ENCODE measurements at regions not wholly inside any gene's neighbourhood (a gene's known extent, or its start where the extent isn't known, plus 50 kb on each side); places are given as distances from the start of the nearest gene placed in this dataset.

DNA sequence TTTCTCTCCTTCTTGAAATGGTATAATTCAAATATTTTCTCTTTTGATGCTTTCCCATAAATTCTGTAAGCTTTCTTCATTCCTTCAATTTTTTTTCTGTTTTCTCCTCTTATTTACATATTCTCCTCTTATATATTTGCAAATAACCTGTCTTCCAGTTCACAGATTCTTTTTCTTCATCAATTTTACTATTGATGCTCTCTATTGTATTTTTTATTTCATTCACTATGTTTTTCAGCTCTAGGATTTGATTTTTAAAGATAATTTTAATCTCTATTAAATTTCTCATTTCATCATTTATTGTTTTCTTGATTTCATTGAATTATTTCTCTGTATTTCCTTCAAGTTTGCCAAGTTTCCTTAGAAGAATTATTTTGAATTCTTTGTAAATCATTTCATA lies 54.0 kb upstream of the PRPS1L1 start:
- Histone ChIP-seq H3K4me1 (ENCODE audit: control insufficient read depth, insufficient read depth, low read length) (peaks cover 3% of the 10 kb centered on the region), H3K27me3 (ENCODE audit: control insufficient read depth, insufficient read depth, low read length) (peaks cover 16% of the 10 kb centered on the region), H3K9me3 (ENCODE audit: control insufficient read depth, low read depth, low read length) (peaks cover 12% of the 10 kb centered on the region), H3K36me3 (ENCODE audit: control insufficient read depth, insufficient read depth, low read length) (no peaks in the 10 kb centered on the region), H3K4me3 (ENCODE audit: low read length) (no peak overlapping the region), H3K27ac (ENCODE audit: low read length) (no peak overlapping the region)
- DNase-seq, result no peak

- Histone ChIP-seq H3K36me3 (ENCODE audit: control insufficient read depth, insufficient read depth, low read length) (no peaks in the 10 kb centered on the region), H3K27me3 (ENCODE audit: control insufficient read depth, insufficient read depth, low read length) (peaks cover 19% of the 10 kb centered on the region), H3K27ac (ENCODE audit: low read length) (no peak overlapping the region), H3K9me3 (ENCODE audit: control insufficient read depth, low read depth, low read length) (peaks cover 12% of the 10 kb centered on the region), H3K4me3 (ENCODE audit: low read length) (no peak overlapping the region), H3K4me1 (ENCODE audit: control insufficient read depth, insufficient read depth, low read length) (peaks cover 3% of the 10 kb centered on the region)
- WGBS (ENCODE audit: insufficient coverage, low lambda C conversion rate), result no CpG with 5 or more reads among the region's 2 CpGs
- DNase-seq, result no peak
Observed at GRCh38 chr7:18082169-18082568, 54.5 kb upstream of the PRPS1L1 start.

GRCh38 chr7:18086165-18087025 lies 58.7 kb upstream of the PRPS1L1 start:
- Histone ChIP-seq H3K27me3 (ENCODE audit: control insufficient read depth, insufficient read depth, low read length) (peaks cover 28% of the 10 kb centered on the region), H3K9me3 (ENCODE audit: control insufficient read depth, low read depth, low read length) (peaks cover 8% of the 10 kb centered on the region), H3K4me1 (ENCODE audit: control insufficient read depth, insufficient read depth, low read length) (peaks cover 3% of the 10 kb centered on the region), H3K36me3 (ENCODE audit: control insufficient read depth, insufficient read depth, low read length) (no peaks in the 10 kb centered on the region), H3K27ac (ENCODE audit: low read length) (no peak overlapping the region), H3K4me3 (ENCODE audit: low read length) (peak overlapping the region; percentile 48)
- WGBS (ENCODE audit: insufficient coverage, low lambda C conversion rate), result no CpG with 5 or more reads among the region's 108 CpGs
- DNase-seq, result peak in 1 of 2 donors; percentile 33

DNA sequence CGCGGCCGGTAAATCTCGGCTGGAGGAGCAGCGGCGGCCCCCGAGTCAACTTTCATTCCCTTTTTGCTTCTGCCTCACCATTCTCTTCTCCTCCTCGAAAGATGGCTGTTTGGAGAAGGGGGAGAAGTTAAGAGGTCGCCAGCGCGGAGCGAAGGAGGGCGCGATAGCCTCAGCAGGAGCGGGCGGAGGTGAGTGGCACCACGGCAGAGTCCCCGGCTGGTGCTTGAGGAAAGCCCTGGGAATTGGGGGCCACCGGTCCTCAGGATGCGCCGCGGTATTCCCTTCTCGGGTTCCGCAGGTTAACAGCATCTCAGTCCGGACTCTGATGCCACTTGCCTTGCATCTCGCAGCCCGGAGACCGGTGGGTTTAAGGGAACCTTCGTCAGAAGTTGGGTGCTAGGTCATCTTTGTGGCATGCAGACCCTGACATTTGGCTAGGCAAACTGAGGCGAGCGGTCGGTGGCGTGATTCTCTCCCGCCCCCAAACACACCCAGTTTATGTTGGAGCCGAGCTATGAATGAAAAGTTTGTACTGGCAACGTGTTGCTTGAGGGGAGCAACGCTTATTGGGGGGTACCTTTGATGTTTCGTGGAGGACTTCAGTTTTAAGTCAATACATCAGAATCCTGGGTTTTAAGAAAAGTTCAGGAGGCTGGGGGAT lies 59.5 kb upstream of the PRPS1L1 start:
- peaks cover under 1% of the 10 kb centered on the region for H3K9me3 ChIP-seq (ENCODE audit: control insufficient read depth, low read depth, low read length)
- H3K27ac ChIP-seq (ENCODE audit: low read length), result no peak overlapping the region
- no peaks in the 10 kb centered on the region for H3K36me3 ChIP-seq (ENCODE audit: control insufficient read depth, insufficient read depth, low read length)
- DNase-seq, result peak in 1 of 2 donors; percentile 19
- H3K4me1 ChIP-seq (ENCODE audit: control insufficient read depth, insufficient read depth, low read length), result peaks cover 3% of the 10 kb centered on the region
- H3K27me3 ChIP-seq (ENCODE audit: control insufficient read depth, insufficient read depth, low read length), result peaks cover 28% of the 10 kb centered on the region
- H3K4me3 ChIP-seq (ENCODE audit: low read length), result peak overlapping the region; percentile 48
- no CpG with 5 or more reads among the region's 38 CpGs for WGBS (ENCODE audit: insufficient coverage, low lambda C conversion rate)

- Histone ChIP-seq H3K27me3 (ENCODE audit: control insufficient read depth, insufficient read depth, low read length) (peaks cover 28% of the 10 kb centered on the region), H3K36me3 (ENCODE audit: control insufficient read depth, insufficient read depth, low read length) (no peaks in the 10 kb centered on the region), H3K27ac (ENCODE audit: low read length) (no peak overlapping the region), H3K4me3 (ENCODE audit: low read length) (peak overlapping the region; percentile 48), H3K9me3 (ENCODE audit: control insufficient read depth, low read depth, low read length) (no peaks in the 10 kb centered on the region), H3K4me1 (ENCODE audit: control insufficient read depth, insufficient read depth, low read length) (peaks cover 3% of the 10 kb centered on the region)
- DNase-seq, result peak in 1 of 2 donors; percentile 10
- WGBS (ENCODE audit: insufficient coverage, low lambda C conversion rate), result no CpG with 5 or more reads among the region's 14 CpGs
Observed at GRCh38 chr7:18087687-18088078, 60.0 kb upstream of the PRPS1L1 start.

GRCh38 chr7:18096087-18096486 lies 68.4 kb upstream of the PRPS1L1 start:
- 63% methylated on average over 1 of the region's 2 CpGs for WGBS (ENCODE audit: insufficient coverage, low lambda C conversion rate)
- Histone ChIP-seq H3K36me3 (ENCODE audit: control insufficient read depth, insufficient read depth, low read length) (no peaks in the 10 kb centered on the region), H3K27me3 (ENCODE audit: control insufficient read depth, insufficient read depth, low read length) (no peaks in the 10 kb centered on the region), H3K9me3 (ENCODE audit: control insufficient read depth, low read depth, low read length) (no peaks in the 10 kb centered on the region), H3K4me3 (ENCODE audit: low read length) (no peak overlapping the region), H3K27ac (ENCODE audit: low read length) (no peak overlapping the region), H3K4me1 (ENCODE audit: control insufficient read depth, insufficient read depth, low read length) (no peaks in the 10 kb centered on the region)
- no peak for DNase-seq

DNA sequence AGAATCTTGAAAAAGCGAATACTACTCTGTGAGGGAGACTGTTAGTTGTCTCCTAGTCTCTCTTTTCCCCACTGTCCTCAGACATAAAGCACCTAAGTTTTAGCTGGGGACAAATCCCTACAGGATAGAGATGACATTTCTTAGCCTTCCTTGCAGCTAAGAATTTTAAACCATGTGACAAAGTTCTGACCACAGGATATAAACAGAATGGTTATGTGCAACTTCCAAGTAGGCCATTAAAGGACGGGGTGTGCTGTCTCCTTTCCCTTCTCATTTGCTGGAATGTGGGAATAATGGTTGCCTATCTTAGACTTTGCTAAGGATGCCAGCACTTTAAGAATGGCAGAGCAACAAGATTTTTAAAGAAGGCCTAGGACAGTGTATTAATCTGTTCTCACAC lies 74.9 kb upstream of the PRPS1L1 start:
- 90% methylated on average over 1 of the region's 2 CpGs for WGBS (ENCODE audit: insufficient coverage, low lambda C conversion rate)
- H3K4me3 ChIP-seq (ENCODE audit: low read length), result no peak overlapping the region
- no peak for DNase-seq

DNA sequence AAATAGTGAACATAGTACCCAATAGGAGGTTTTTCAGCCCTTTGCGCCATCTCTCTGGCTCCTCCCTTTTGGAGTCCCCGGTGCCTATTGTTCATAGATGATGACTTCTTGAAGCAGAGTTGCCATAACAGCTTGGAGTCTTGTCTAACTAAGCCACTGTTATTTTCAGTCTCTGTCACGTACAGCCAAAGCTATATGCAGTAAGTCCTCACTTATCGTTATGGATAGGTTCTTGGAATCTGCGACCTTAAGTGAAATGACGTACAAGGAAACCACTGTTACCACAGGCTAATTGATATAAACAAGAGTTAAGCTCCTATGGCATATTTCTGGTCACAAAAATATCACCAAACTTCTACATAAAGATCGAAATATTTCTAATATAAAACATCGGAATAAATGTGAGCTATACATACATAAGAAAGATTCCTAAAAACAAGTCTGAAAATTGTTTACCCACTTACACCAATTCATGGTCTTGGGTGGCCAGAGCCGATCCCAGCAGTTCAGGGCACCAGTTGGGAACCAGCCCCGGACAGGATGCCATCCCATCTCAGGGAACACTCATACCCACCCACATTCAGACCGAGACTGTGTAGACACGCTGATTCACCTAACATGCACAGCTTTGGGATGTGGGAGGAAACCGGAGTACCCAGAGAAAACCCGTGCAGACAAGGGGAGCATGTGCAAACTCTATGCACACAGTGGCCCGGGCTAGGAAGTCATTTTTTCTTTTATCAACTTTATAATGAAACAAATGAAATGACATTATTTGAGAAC lies 76.0 kb upstream of the PRPS1L1 start:
- H3K9me3 ChIP-seq (ENCODE audit: control insufficient read depth, low read depth, low read length), result no peaks in the 10 kb centered on the region
- 100% methylated on average over 4 of the region's 15 CpGs for WGBS (ENCODE audit: insufficient coverage, low lambda C conversion rate)
- H3K36me3 ChIP-seq (ENCODE audit: control insufficient read depth, insufficient read depth, low read length), result no peaks in the 10 kb centered on the region
- H3K4me1 ChIP-seq (ENCODE audit: control insufficient read depth, insufficient read depth, low read length), result no peaks in the 10 kb centered on the region
- no peak overlapping the region for H3K27ac ChIP-seq (ENCODE audit: low read length)
- no peaks in the 10 kb centered on the region for H3K27me3 ChIP-seq (ENCODE audit: control insufficient read depth, insufficient read depth, low read length)
- H3K4me3 ChIP-seq (ENCODE audit: low read length), result no peak overlapping the region
- no peak for DNase-seq

More for the DNA sequence above, 74.9 kb upstream of the PRPS1L1 start:
- no peaks in the 10 kb centered on the region for H3K36me3 ChIP-seq (ENCODE audit: control insufficient read depth, insufficient read depth, low read length)
- H3K4me1 ChIP-seq (ENCODE audit: control insufficient read depth, insufficient read depth, low read length), result no peaks in the 10 kb centered on the region
- no peaks in the 10 kb centered on the region for H3K27me3 ChIP-seq (ENCODE audit: control insufficient read depth, insufficient read depth, low read length)
- H3K27ac ChIP-seq (ENCODE audit: low read length), result no peak overlapping the region
- no peaks in the 10 kb centered on the region for H3K9me3 ChIP-seq (ENCODE audit: control insufficient read depth, low read depth, low read length)

DNA sequence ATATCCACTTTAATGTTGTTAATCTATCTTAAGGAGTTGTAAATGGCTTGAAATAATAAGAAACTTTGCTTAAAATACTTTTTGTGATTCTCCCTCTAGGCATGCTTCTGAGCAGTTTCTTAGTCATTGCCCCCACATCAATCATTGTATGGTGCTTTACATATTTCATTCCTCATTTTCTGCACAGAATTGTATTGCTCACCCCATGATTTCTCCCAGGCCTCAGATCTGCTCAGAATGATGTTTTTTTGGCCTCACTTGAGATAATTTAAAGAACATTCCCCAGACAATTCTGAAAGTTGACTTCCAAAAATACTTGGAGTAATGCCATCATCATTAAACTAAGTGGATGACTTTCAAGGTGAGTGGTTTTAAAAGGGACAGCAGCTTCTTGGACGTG lies 82.1 kb upstream of the PRPS1L1 start:
- no CpG with 5 or more reads among the region's 1 CpG for WGBS (ENCODE audit: insufficient coverage, low lambda C conversion rate)
- H3K27me3 ChIP-seq (ENCODE audit: control insufficient read depth, insufficient read depth, low read length), result no peaks in the 10 kb centered on the region
- H3K9me3 ChIP-seq (ENCODE audit: control insufficient read depth, low read depth, low read length), result no peaks in the 10 kb centered on the region
- H3K36me3 ChIP-seq (ENCODE audit: control insufficient read depth, insufficient read depth, low read length), result no peaks in the 10 kb centered on the region
- no peak overlapping the region for H3K27ac ChIP-seq (ENCODE audit: low read length)
- no peaks in the 10 kb centered on the region for H3K4me1 ChIP-seq (ENCODE audit: control insufficient read depth, insufficient read depth, low read length)
- no peak overlapping the region for H3K4me3 ChIP-seq (ENCODE audit: low read length)
- DNase-seq, result no peak

DNA sequence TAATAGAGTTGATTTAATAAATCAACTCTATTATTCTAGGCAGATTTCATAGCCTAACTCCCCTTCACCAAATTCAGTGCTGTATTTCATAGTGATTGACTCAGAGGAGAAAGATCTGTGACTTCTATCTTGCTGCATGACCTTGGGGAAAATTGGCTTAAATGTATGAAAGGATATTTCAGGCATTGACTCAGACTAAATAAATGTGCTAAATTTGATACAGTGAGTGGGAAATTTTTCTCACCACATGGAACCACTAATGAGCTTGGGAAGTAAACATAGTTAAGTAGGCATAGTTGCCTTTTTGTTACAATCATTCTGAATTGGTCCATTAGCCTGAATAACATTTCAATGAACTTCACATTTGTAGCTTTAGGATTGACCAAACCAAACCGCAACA lies 89.0 kb upstream of the PRPS1L1 start:
- Histone ChIP-seq H3K4me1 (ENCODE audit: control insufficient read depth, insufficient read depth, low read length) (no peaks in the 10 kb centered on the region), H3K27ac (ENCODE audit: low read length) (no peak overlapping the region), H3K27me3 (ENCODE audit: control insufficient read depth, insufficient read depth, low read length) (no peaks in the 10 kb centered on the region), H3K4me3 (ENCODE audit: low read length) (no peak overlapping the region), H3K36me3 (ENCODE audit: control insufficient read depth, insufficient read depth, low read length) (no peaks in the 10 kb centered on the region), H3K9me3 (ENCODE audit: control insufficient read depth, low read depth, low read length) (no peaks in the 10 kb centered on the region)
- DNase-seq, result no peak
- 100% methylated on average over 1 of the region's 1 CpG for WGBS (ENCODE audit: insufficient coverage, low lambda C conversion rate)
